Right ventricle myocardium superior (tissue), 1 donor: ENCODE measurements at regions not wholly inside any gene's neighbourhood (a gene's known extent, or its start where the extent isn't known, plus 50 kb on each side); places are given as distances from the start of the nearest gene placed in this dataset.
A peak's percentile ranks its signal among the peaks of the same experiment; 100 is the strongest.
"Not testable (repeated sequence)": the region's sequence is repeated elsewhere in the genome, so short reads cannot be mapped to it uniquely, and the experiment has no call there.

ENCODE experiments used
- ATAC-seq: fragments of 200-7000 bp; cut with Tn5 transposase; one replicate; pipeline ENCODE4 v1.9.1; 2020; ENCODE audit warnings: mild to moderate bottlenecking; ENCODE audit not compliant: poor library complexity
- DNase-seq: peaks from one replicate; pipeline ENCODE4 v3.0.0-alpha.2; 2020
- intact Hi-C: fragments of 100-400 bp; cut with DNase I; formaldehyde crosslinking; loops from one replicate; pipeline ENCODE4 v1.11.2; 2022
- donor health status: DM: no; HTN: yes; CAD: no; lungs with severe emphysema.

DNA sequence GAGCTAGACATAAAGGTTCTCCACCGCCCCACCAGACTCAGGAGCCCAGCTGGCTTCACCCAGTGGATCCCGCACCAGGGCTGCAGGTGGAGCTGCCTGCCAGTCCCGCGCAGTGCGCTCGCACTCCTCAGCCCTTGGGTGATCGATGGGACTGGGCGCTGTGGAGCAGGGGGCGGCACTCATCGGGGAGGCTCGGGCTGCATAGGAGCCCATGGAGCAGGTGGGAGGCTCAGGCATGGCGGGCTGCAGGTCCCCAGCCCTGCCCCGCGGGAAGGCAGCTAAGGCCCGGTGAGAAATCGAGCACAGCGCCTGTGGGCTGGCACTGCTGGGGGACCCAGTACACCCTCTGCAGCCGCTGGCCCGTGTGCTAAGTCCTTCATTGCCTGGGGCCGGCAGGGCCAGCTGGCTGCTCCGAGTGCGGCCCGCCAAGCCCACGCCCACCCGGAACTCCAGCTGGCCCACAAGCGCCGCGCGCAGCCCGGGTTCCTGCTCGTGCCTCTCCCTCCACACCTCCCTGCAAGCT lies 114.7 kb downstream of the RPLP1 start:
- ATAC-seq, intact Hi-C loops, DNase-seq: not testable (repeated sequence)

DNA sequence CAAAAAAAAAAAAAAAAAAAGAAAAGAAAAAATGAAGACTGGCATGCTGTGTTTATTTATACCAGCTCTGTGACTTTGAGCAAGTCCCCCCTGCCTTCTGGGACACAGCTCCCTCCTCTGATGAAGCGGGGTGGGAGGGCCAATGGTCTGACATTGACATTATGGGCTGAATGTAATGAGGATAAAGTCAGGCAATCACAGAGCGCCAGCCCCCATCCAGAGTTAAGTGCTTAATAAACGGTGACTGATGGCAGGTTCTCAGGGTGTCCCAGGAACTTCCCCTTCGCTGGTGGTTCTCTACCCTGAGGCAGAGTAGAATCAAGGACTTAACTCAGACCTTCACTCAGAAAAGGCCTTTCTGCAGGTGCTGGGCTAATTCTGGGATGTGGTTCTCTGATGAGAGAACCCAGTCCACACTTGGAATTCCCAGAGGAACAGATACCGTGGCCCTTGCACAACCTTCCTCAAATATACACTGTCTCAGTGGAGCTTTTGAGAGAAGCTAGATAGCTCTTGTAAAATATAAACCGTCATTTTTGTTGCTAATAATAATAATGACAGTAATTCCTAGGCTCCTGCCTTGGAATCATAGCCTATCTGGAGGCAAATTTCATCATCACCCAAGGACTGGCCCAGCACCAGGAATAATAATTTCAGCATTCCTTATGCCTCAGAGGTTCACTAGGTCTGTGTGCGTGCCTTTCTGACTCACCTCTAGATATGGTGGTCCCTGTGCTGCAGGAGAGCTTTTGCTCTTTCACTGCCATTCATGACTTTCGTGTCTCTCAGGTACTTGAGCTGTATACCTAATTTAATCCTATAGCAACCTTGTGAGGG lies 115.8 kb downstream of the RPLP1 start:
- no peak for ATAC-seq
- no peak for DNase-seq
- intact Hi-C loops = no loop called here

- ATAC-seq = no peak
- intact Hi-C loops = loop anchor here (10.0 kb wide), 1 partner anchor 914 kb away; no protein-coding TSS in a partner anchor
- DNase-seq = no peak
Observed at GRCh38 chr15:69570454-69570853, 117.8 kb downstream of the RPLP1 start.

DNA sequence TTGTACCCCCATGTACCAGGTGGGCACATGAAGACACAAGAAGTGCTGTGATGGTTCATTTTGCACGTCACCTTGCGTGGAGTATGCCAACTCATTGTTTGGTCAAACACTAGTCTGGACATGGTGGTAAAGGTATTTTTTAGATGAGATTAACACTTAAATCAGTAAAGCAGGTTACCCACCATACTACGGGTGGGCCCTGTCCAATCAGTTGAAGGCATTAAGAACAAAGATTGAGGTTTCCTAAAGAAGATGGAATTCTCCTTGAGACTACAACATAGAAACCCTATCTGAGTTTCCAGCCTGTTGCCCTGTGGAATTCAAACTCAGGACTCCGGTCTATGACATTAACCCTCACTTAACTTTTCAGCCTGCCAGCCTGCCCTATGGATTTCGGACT lies 118.4 kb downstream of the RPLP1 start:
- ATAC-seq (no peak), DNase-seq (no peak)
- intact Hi-C loops = loop anchor here (10.0 kb wide), 1 partner anchor 914 kb away; no protein-coding TSS in a partner anchor

DNA sequence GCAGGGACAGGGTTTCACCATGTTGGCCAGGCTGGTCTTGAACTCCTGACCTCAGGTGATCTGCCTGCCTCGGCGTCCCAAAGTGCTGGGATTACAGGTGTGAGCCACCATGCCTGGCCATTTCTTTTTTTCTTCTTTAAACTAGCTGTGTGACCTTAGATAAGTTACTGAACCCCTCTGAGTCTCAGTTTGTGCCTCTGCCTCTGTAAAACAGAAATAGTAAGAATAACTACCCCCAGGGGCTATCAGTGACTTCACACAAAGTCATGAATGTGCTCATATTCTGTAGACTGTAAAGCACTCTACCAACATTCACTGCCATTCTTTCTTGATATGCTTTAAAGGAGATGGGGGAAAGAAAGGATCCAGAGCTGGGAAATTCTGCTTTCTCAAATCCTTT lies 120.7 kb downstream of the RPLP1 start:
- not testable (repeated sequence) for DNase-seq
- intact Hi-C loops = loop anchor here (10.0 kb wide), 1 partner anchor 912 kb away; no protein-coding TSS in a partner anchor

DNA sequence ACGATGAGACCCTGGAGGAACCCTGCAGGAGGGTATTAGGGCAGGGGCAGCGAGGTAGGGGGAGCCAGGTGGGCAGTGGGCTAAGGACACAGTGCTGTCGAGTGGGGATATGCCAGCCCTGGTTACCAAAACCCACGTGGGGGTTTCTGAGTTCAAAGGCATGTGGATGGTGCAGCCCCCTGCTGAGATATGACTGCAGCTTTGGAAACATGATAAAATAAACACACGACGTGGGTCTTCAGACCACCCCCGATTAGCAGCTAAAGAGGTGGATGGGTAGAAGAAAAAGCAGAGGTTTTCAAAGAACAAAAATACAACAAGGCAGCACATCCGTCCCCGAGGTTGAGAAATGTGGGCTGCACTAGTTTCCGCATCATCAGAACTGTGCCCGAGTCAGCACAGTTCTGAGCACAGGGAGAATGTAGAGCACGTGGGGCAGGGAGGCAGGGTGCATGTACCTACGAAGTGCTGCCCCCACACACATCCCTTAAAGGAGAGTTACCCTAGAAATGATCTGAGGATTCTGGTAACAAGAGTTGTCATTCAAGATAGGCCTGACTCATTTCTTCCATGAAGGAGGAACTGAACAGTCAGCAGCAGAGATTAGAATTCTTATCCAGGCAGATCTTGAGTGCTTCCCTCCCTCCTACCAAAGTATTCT lies 121.3 kb downstream of the RPLP1 start:
- ATAC-seq (no peak), DNase-seq (no peak)
- intact Hi-C loops = loop anchor here (10.0 kb wide), 1 partner anchor 911 kb away; no protein-coding TSS in a partner anchor

More for the DNA sequence above, 120.7 kb downstream of the RPLP1 start:
- ATAC-seq = not testable (repeated sequence)

DNA sequence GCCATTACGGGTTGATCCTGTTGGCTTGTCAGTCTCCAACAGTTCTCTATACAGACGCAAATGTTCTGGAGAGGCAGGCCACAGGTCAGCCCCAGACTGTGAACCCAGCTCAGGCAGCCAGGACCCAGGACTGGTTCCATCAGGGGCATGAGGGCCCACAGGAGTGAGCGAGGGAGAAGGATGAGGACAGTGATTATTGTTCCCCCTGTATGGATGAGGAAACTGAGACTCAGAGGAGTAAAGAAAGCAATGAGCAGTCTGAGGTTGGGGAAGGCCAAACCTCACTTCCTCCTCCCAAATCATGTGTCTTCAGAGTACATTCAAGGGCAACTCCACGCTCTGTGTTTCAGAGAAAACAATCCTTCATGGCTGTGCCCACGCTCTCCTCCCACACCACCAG lies 121.9 kb downstream of the RPLP1 start:
- DNase-seq (no peak), ATAC-seq (no peak)
- intact Hi-C loops = loop anchor here (10.0 kb wide), 1 partner anchor 910 kb away; no protein-coding TSS in a partner anchor

DNA sequence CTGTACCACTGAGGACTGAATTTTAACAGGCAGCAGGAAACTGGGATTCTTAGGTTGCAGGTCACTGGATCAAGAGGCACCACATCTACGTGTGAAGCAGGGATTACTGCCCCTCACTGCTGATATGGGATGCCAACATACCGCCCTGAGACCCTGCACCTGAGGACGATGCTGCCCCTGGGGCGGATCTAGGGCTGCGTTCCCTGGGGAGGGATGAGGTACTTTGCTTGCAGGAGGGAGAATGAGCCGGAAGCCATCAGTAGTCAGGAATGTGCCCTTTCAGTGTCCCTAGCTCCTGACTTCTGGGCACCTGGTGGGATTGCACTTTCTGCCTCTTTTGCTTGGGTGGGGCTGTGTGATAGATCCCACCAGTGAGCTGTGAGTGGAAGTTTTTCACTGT lies 122.8 kb downstream of the RPLP1 start:
- ATAC-seq (no peak), DNase-seq (no peak)
- intact Hi-C loops = loop anchor here (5.0 to 10.0 kb wide), 2 partner anchors 77 to 909 kb away; no protein-coding TSS in a partner anchor

GRCh38 chr15:69576035-69576526 lies 123.5 kb downstream of the RPLP1 start:
- ATAC-seq = peak; percentile 93
- peak; percentile 70 for DNase-seq
- intact Hi-C loops = loop anchor here (5.0 to 10.0 kb wide), 2 partner anchors 76 to 909 kb away; no protein-coding TSS in a partner anchor

DNA sequence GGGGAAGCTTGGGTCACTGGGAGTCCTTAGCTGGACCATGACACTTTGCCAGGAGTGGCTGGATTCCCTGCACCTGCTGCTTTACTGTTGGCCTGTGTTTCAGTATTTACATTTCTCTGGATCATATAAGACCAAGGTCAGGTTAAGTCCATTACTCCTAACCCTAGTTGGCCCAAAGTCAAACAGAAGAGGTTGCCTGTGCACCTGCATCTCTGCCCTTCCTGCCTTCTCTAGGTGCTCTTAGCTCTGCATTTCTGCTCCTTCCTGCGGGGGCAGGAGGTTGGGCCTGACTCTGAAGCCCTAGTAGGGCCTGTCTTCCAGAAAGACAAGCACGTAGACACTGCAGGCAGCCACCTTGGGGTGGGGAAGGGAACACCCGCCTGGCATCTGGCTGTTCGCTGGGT lies 124.3 kb downstream of the RPLP1 start:
- intact Hi-C loops = loop anchor here (5.0 to 10.0 kb wide), 2 partner anchors 75 to 908 kb away; no protein-coding TSS in a partner anchor
- no peak for ATAC-seq
- no peak for DNase-seq

DNA sequence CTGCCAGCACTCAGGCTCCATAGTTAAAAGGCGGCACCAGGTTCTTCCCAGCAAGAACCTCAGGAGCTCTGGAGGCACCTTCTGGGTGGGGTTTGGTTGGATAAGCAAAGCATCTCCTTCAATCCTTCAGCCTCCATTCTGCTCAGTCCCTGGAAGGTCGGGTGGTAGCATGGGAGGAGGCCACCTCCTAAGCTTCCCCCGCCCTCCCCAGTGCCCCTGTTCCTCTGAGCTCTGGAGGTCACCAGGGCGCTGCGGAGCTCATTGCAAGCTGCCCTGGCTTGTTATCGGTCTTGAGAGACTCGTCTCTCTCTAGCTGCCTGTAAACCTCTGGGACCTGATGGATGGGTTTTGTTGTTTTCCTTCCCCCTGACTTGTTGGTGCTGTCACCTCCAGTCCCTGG lies 124.8 kb downstream of the RPLP1 start:
- intact Hi-C loops = loop anchor here (5.0 to 10.0 kb wide), 2 partner anchors 75 to 907 kb away; no protein-coding TSS in a partner anchor
- no peak for ATAC-seq
- DNase-seq = no peak

DNA sequence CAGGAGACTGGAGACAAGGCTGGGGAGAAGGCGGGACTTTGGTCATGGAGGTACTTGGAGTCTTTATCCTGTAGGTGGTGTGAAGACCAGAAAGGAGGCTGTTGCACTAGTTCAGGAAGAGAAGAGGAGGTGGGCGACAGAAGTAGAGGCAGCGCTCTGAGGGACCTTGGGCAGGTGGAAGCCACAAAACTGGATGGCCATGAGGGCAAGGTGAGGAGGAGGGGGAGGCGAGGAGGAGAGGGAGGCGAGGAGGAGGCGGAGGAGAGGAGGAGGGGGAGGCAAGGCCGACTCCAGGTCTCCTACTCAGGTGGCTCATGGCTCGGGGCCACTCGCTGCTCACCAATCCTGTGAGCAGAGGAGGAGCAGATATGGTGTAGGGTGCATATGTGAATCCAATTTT lies 125.6 kb downstream of the RPLP1 start:
- intact Hi-C loops = loop anchor here (5.0 to 10.0 kb wide), 2 partner anchors 74 to 907 kb away; no protein-coding TSS in a partner anchor
- no peak for ATAC-seq
- DNase-seq = no peak

DNA sequence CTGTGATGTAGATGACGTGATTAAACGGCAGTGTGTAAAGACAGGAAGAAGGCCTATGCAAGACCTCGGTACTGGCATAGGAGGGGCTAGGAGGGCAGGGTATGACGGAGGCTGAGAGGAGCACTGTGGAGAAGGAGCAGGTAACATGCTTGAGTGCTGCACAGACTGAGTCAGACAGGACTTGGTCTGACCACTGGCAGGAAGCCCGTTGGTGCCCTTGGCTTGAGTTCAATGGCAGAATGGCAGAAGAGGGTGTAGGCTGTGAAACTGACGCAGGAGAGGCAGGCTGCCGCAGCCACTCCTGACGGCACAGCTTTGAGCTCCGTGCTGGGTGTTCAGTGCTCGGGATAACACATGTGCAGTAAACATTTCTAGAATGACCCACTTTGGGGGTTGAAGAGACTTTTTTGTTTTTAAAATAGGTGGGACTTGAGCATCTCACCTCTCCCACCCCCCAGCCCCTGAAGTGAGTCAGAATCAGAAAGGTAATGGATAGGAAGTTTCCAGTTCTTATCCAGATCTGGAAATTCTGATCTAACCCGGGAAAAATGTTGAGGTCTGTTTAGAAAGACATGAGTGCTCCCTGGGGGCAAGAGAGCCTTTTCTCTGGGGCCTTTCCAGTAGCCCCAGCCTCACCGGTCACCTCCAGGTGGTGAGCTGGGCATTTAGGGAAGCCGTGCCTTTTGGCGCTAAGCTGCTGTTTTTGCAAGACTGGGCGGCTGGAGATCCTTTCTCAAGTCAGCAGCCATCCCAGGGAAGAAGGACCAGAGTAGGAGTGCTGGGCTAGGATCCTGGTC lies 126.4 kb downstream of the RPLP1 start:
- DNase-seq = no peak
- intact Hi-C loops = loop anchor here (5.0 to 10.0 kb wide), 2 partner anchors 73 to 906 kb away; no protein-coding TSS in a partner anchor

DNA sequence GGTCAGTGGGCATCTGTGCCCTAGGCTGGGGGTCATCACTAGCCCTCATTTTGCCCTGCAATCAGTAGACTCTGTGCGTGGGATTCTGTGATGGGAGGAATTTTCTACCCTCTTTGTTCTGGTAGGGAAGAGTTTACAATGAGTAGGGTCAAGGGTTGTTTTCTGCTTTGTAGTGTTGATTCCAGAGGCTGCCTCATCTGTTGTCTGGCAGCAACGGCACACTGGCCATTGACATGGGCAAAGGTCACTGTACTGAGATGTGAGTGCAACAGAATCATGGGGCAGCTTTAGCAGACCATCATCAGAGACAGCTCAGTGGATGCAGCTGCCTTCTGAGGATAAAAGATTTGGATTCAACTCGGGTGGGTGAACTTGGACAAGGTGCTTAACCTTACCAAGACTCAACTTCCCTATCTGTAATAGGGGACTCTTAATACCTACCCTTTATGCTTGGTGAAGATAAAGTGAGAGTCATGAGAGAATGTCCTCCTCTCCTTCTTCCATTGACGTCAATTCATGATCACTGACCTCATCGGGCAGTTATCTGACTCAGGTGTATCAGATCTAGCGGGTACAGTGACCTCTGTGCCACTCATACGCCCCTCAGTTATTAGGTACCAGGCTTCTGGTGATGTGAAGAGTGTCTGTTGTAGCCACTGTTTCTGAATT lies 127.5 kb downstream of the RPLP1 start:
- no peak for DNase-seq
- ATAC-seq = no peak
- intact Hi-C loops = loop anchor here (5.0 to 10.0 kb wide), 2 partner anchors 72 to 905 kb away; no protein-coding TSS in a partner anchor

More for the DNA sequence above, 126.4 kb downstream of the RPLP1 start:
- ATAC-seq = no peak

- DNase-seq (no peak), ATAC-seq (peak; percentile 52)
- intact Hi-C loops = no loop called here
Observed at GRCh38 chr15:69583626-69584025, 131.0 kb downstream of the RPLP1 start.

GRCh38 chr15:69585937-69586336 lies 133.3 kb downstream of the RPLP1 start:
- DNase-seq (no peak), ATAC-seq (no peak)
- intact Hi-C loops = no loop called here

GRCh38 chr15:69586721-69587120 lies 134.1 kb downstream of the RPLP1 start:
- intact Hi-C loops = no loop called here
- DNase-seq (no peak), ATAC-seq (no peak)
